ENCODE measurements at regions not wholly inside any gene's neighbourhood (a gene's known extent, or its start where the extent isn't known, plus 50 kb on each side); places are given as distances from the start of the nearest gene placed in this dataset.
"Not testable (repeated sequence)": the region's sequence is repeated elsewhere in the genome, so short reads cannot be mapped to it uniquely, and the experiment has no call there.

GRCh38 chr2:192555740-192556139 is 361.0 kb upstream of the TMEFF2 start:
- Histone ChIP-seq H3K27me3 (ENCODE audit: control insufficient read depth, insufficient read depth, low read length, poor library complexity, severe bottlenecking) (no peaks in the 10 kb centered on the region), H3K27ac (ENCODE audit: insufficient read depth, low read depth, low read length, poor library complexity, severe bottlenecking) (no peak overlapping the region), H3K36me3 (ENCODE audit: control insufficient read depth, insufficient read depth, low read length) (no peaks in the 10 kb centered on the region), H3K9me3 (ENCODE audit: control insufficient read depth, low read length) (no peaks in the 10 kb centered on the region), H3K4me3 (ENCODE audit: insufficient read depth, low read depth, low read length) (no peak overlapping the region), H3K4me1 (ENCODE audit: control insufficient read depth, insufficient read depth, low read length) (no peaks in the 10 kb centered on the region)
- WGBS, 2 experiments: 98 to 100% methylated on average over 1 to 3 of the region's 3 CpGs

- Histone ChIP-seq H3K9me3 (ENCODE audit: control insufficient read depth, low read length) (no peaks in the 10 kb centered on the region), H3K27ac (ENCODE audit: insufficient read depth, low read depth, low read length, poor library complexity, severe bottlenecking) (no peak overlapping the region), H3K4me1 (ENCODE audit: control insufficient read depth, insufficient read depth, low read length) (no peaks in the 10 kb centered on the region), H3K4me3 (ENCODE audit: insufficient read depth, low read depth, low read length) (no peak overlapping the region), H3K36me3 (ENCODE audit: control insufficient read depth, insufficient read depth, low read length) (no peaks in the 10 kb centered on the region), H3K27me3 (ENCODE audit: control insufficient read depth, insufficient read depth, low read length, poor library complexity, severe bottlenecking) (no peaks in the 10 kb centered on the region)
- 75 to 97% methylated on average over 3 of the region's 3 CpGs for WGBS, 2 experiments
Measured at GRCh38 chr2:192551760-192552159, 357.0 kb upstream of the TMEFF2 start.

GRCh38 chr2:192546565-192546964 is 351.8 kb upstream of the TMEFF2 start:
- no peaks in the 10 kb centered on the region for H3K9me3 ChIP-seq (ENCODE audit: control insufficient read depth, low read length)
- H3K27ac ChIP-seq (ENCODE audit: insufficient read depth, low read depth, low read length, poor library complexity, severe bottlenecking): no peak overlapping the region
- WGBS, 2 experiments: 96 to 97% methylated on average over 3 of the region's 3 CpGs
- H3K36me3 ChIP-seq (ENCODE audit: control insufficient read depth, insufficient read depth, low read length): no peaks in the 10 kb centered on the region
- H3K4me1 ChIP-seq (ENCODE audit: control insufficient read depth, insufficient read depth, low read length): no peaks in the 10 kb centered on the region
- H3K27me3 ChIP-seq (ENCODE audit: control insufficient read depth, insufficient read depth, low read length, poor library complexity, severe bottlenecking): no peaks in the 10 kb centered on the region
- no peak overlapping the region for H3K4me3 ChIP-seq (ENCODE audit: insufficient read depth, low read depth, low read length)

GRCh38 chr2:192544371-192544955 is 349.7 kb upstream of the TMEFF2 start:
- Histone ChIP-seq H3K36me3 (ENCODE audit: control insufficient read depth, insufficient read depth, low read length) (no peaks in the 10 kb centered on the region), H3K27ac (ENCODE audit: insufficient read depth, low read depth, low read length, poor library complexity, severe bottlenecking) (no peak overlapping the region), H3K4me1 (ENCODE audit: control insufficient read depth, insufficient read depth, low read length) (no peaks in the 10 kb centered on the region), H3K27me3 (ENCODE audit: control insufficient read depth, insufficient read depth, low read length, poor library complexity, severe bottlenecking) (no peaks in the 10 kb centered on the region), H3K9me3 (ENCODE audit: control insufficient read depth, low read length) (no peaks in the 10 kb centered on the region), H3K4me3 (ENCODE audit: insufficient read depth, low read depth, low read length) (no peak overlapping the region)
- WGBS, 2 experiments: 89 to 93% methylated on average over 3 to 4 of the region's 4 CpGs

GRCh38 chr2:192542148-192543066 is 347.7 kb upstream of the TMEFF2 start:
- not testable (repeated sequence) for H3K4me3 ChIP-seq (ENCODE audit: insufficient read depth, low read depth, low read length); H3K36me3 ChIP-seq (ENCODE audit: control insufficient read depth, insufficient read depth, low read length); H3K27me3 ChIP-seq (ENCODE audit: control insufficient read depth, insufficient read depth, low read length, poor library complexity, severe bottlenecking); H3K4me1 ChIP-seq (ENCODE audit: control insufficient read depth, insufficient read depth, low read length); H3K27ac ChIP-seq (ENCODE audit: insufficient read depth, low read depth, low read length, poor library complexity, severe bottlenecking); H3K9me3 ChIP-seq (ENCODE audit: control insufficient read depth, low read length)
- WGBS, 2 experiments: 48 to 71% methylated on average over 7 to 8 of the region's 14 CpGs

- Histone ChIP-seq H3K9me3 (ENCODE audit: control insufficient read depth, low read length) (no peaks in the 10 kb centered on the region), H3K4me1 (ENCODE audit: control insufficient read depth, insufficient read depth, low read length) (no peaks in the 10 kb centered on the region), H3K27ac (ENCODE audit: insufficient read depth, low read depth, low read length, poor library complexity, severe bottlenecking) (no peak overlapping the region), H3K36me3 (ENCODE audit: control insufficient read depth, insufficient read depth, low read length) (no peaks in the 10 kb centered on the region), H3K4me3 (ENCODE audit: insufficient read depth, low read depth, low read length) (no peak overlapping the region), H3K27me3 (ENCODE audit: control insufficient read depth, insufficient read depth, low read length, poor library complexity, severe bottlenecking) (no peaks in the 10 kb centered on the region)
- 88 to 90% methylated on average over 2 of the region's 5 CpGs for WGBS, 2 experiments
Measured at GRCh38 chr2:192539306-192539705, 344.6 kb upstream of the TMEFF2 start.

- no peak overlapping the region for H3K4me3 ChIP-seq (ENCODE audit: insufficient read depth, low read depth, low read length)
- WGBS, 2 experiments: 81% methylated on average over 2 of the region's 2 CpGs; no CpG with 5 or more reads in 1 of the 2 experiments
- no peak overlapping the region for H3K27ac ChIP-seq (ENCODE audit: insufficient read depth, low read depth, low read length, poor library complexity, severe bottlenecking)
Measured at GRCh38 chr2:192536922-192537624, 342.3 kb upstream of the TMEFF2 start.

GRCh38 chr2:192535956-192536921 is 341.5 kb upstream of the TMEFF2 start:
- Histone ChIP-seq H3K4me3 (ENCODE audit: insufficient read depth, low read depth, low read length) (no peak overlapping the region), H3K36me3 (ENCODE audit: control insufficient read depth, insufficient read depth, low read length) (no peaks in the 10 kb centered on the region), H3K27ac (ENCODE audit: insufficient read depth, low read depth, low read length, poor library complexity, severe bottlenecking) (no peak overlapping the region), H3K27me3 (ENCODE audit: control insufficient read depth, insufficient read depth, low read length, poor library complexity, severe bottlenecking) (no peaks in the 10 kb centered on the region), H3K4me1 (ENCODE audit: control insufficient read depth, insufficient read depth, low read length) (no peaks in the 10 kb centered on the region), H3K9me3 (ENCODE audit: control insufficient read depth, low read length) (no peaks in the 10 kb centered on the region)
- WGBS, 2 experiments: 83 to 93% methylated on average over 2 of the region's 3 CpGs

More at GRCh38 chr2:192536922-192537624, 342.3 kb upstream of the TMEFF2 start:
- no peaks in the 10 kb centered on the region for H3K9me3 ChIP-seq (ENCODE audit: control insufficient read depth, low read length)
- H3K27me3 ChIP-seq (ENCODE audit: control insufficient read depth, insufficient read depth, low read length, poor library complexity, severe bottlenecking): no peaks in the 10 kb centered on the region
- no peaks in the 10 kb centered on the region for H3K4me1 ChIP-seq (ENCODE audit: control insufficient read depth, insufficient read depth, low read length)
- no peaks in the 10 kb centered on the region for H3K36me3 ChIP-seq (ENCODE audit: control insufficient read depth, insufficient read depth, low read length)

GRCh38 chr2:192534072-192534471 is 339.3 kb upstream of the TMEFF2 start:
- WGBS, 2 experiments: 92 to 95% methylated on average over 3 of the region's 3 CpGs
- Histone ChIP-seq H3K4me3 (ENCODE audit: insufficient read depth, low read depth, low read length) (no peak overlapping the region), H3K36me3 (ENCODE audit: control insufficient read depth, insufficient read depth, low read length) (no peaks in the 10 kb centered on the region), H3K9me3 (ENCODE audit: control insufficient read depth, low read length) (no peaks in the 10 kb centered on the region), H3K27me3 (ENCODE audit: control insufficient read depth, insufficient read depth, low read length, poor library complexity, severe bottlenecking) (no peaks in the 10 kb centered on the region), H3K4me1 (ENCODE audit: control insufficient read depth, insufficient read depth, low read length) (no peaks in the 10 kb centered on the region), H3K27ac (ENCODE audit: insufficient read depth, low read depth, low read length, poor library complexity, severe bottlenecking) (no peak overlapping the region)
